Fibroblast of lung (primary cell): ENCODE measurements at regions not wholly inside any gene's neighbourhood (a gene's known extent, or its start where the extent isn't known, plus 50 kb on each side); places are given as distances from the start of the nearest gene placed in this dataset.

Source experiments
- CTCF ChIP-seq, 2 donors: IDR thresholded peaks in 1 of 2; conservative IDR thresholded peaks in 1 of 2; 1 replicate in 1 of 2; 2 replicates in 1 of 2; pipeline ENCODE4 v1.5.1; 2011 to 2012; ENCODE audit warnings: low read length in 2 of 2, control low read depth in 1 of 2, inconsistent platforms in 1 of 2, low read depth in 1 of 2, mild to moderate bottlenecking in 1 of 2
- EZH2 ChIP-seq: IDR thresholded peaks from 2 replicates; pipeline ENCODE4 v1.5.1; 2012; ENCODE audit warnings: low read length, control low read depth, mild to moderate bottlenecking; ENCODE audit errors: missing control alignments

- no peak for TF ChIP-seq CTCF (conservative IDR thresholded peaks at IDR 0.05 in 1 of 2, IDR thresholded peaks at IDR 0.05 in 1 of 2; ENCODE audit: low read depth in 1 of 2, low read length in 2 of 2)
- no peak for TF ChIP-seq EZH2
Measured at GRCh38 chr2:118616432-118616831, 231.0 kb downstream of the EN1 start.
